ENCODE measurements at regions not wholly inside any gene's neighbourhood (a gene's known extent, or its start where the extent isn't known, plus 50 kb on each side); places are given as distances from the start of the nearest gene placed in this dataset.

GRCh38 chr7:46253520-46253919, 332.4 kb upstream of the IGFBP3 start:
- H3K9ac ChIP-seq (ENCODE audit: low read length) = no peak overlapping the region
- no peak for DNase-seq
- H4K8ac ChIP-seq (ENCODE audit: low read length) = no peak overlapping the region
- no peak overlapping the region for H2BK120ac ChIP-seq (ENCODE audit: low read depth, low read length)
- no peaks in the 10 kb centered on the region for H3K9me3 ChIP-seq (ENCODE audit: control insufficient read depth, low read length)
- no peaks in the 10 kb centered on the region for H3K36me3 ChIP-seq (ENCODE audit: control insufficient read depth in 1 of 2, insufficient read depth in 2 of 2, low read depth in 1 of 2, low read length in 2 of 2)
- no peak overlapping the region for H2BK12ac ChIP-seq (ENCODE audit: low read length in 2 of 2)
- H2AK5ac ChIP-seq (ENCODE audit: low read length, severe bottlenecking) = no peak overlapping the region
- H3K27ac ChIP-seq (ENCODE audit: low read length, poor library complexity, severe bottlenecking) = no peak overlapping the region
- H2BK15ac ChIP-seq (ENCODE audit: low read depth, poor library complexity, severe bottlenecking) = no peak overlapping the region
- no peak overlapping the region for H3K23ac ChIP-seq (ENCODE audit: low read length in 2 of 2)
- no peak overlapping the region for H3K14ac ChIP-seq (ENCODE audit: low read length in 2 of 2)
- 79% methylated on average over 1 of the region's 1 CpG for WGBS
- H3K4me2 ChIP-seq (ENCODE audit: low read length, poor library complexity, severe bottlenecking) = no peak overlapping the region
- no peaks in the 10 kb centered on the region for H3K79me1 ChIP-seq (replicated peaks; ENCODE audit: low read length, poor library complexity, severe bottlenecking)
- no peak overlapping the region for H4K91ac ChIP-seq (ENCODE audit: low read length)
- H2BK5ac ChIP-seq (ENCODE audit: low read depth, low read length, poor library complexity, severe bottlenecking) = no peak overlapping the region
- H3K4ac ChIP-seq (ENCODE audit: low read depth in 1 of 2, low read length in 2 of 2) = no peak overlapping the region
- H3K18ac ChIP-seq (ENCODE audit: low read depth in 1 of 2, low read length in 2 of 2) = no peak overlapping the region
- peaks cover 4% of the 10 kb centered on the region for H3K4me1 ChIP-seq (ENCODE audit: control insufficient read depth, insufficient read depth, low read depth, low read length)
- H3K27me3 ChIP-seq (ENCODE audit: control insufficient read depth in 1 of 2, insufficient read depth in 1 of 2, low read length in 2 of 2) = no peaks in the 10 kb centered on the region
- H3K4me3 ChIP-seq (ENCODE audit: insufficient read depth in 1 of 2, low read depth in 1 of 2, low read length in 2 of 2) = no peak overlapping the region
- H2AFZ ChIP-seq (ENCODE audit: low read depth, low read length) = no peak overlapping the region

GRCh38 chr7:46247664-46248063, 326.6 kb upstream of the IGFBP3 start:
- Histone ChIP-seq H2AK5ac (ENCODE audit: low read length, severe bottlenecking) (no peak overlapping the region), H3K27me3 (ENCODE audit: control insufficient read depth in 1 of 2, insufficient read depth in 1 of 2, low read length in 2 of 2) (no peaks in the 10 kb centered on the region), H3K14ac (ENCODE audit: low read length in 2 of 2) (no peak overlapping the region), H3K36me3 (ENCODE audit: control insufficient read depth in 1 of 2, insufficient read depth in 2 of 2, low read depth in 1 of 2, low read length in 2 of 2) (no peaks in the 10 kb centered on the region), H3K4ac (ENCODE audit: low read depth in 1 of 2, low read length in 2 of 2) (no peak overlapping the region), H2BK120ac (ENCODE audit: low read depth, low read length) (no peak overlapping the region), H2AFZ (ENCODE audit: low read depth, low read length) (no peak overlapping the region), H4K91ac (ENCODE audit: low read length) (no peak overlapping the region), H3K4me2 (ENCODE audit: low read length, poor library complexity, severe bottlenecking) (no peak overlapping the region), H3K79me1 (replicated peaks; ENCODE audit: low read length, poor library complexity, severe bottlenecking) (no peaks in the 10 kb centered on the region), H3K27ac (ENCODE audit: low read length, poor library complexity, severe bottlenecking) (no peak overlapping the region), H3K23ac (ENCODE audit: low read length in 2 of 2) (no peak overlapping the region), H2BK15ac (ENCODE audit: low read depth, poor library complexity, severe bottlenecking) (no peak overlapping the region), H3K4me3 (ENCODE audit: insufficient read depth in 1 of 2, low read depth in 1 of 2, low read length in 2 of 2) (no peak overlapping the region), H3K18ac (ENCODE audit: low read depth in 1 of 2, low read length in 2 of 2) (no peak overlapping the region), H3K4me1 (ENCODE audit: control insufficient read depth, insufficient read depth, low read depth, low read length) (no peaks in the 10 kb centered on the region), H2BK5ac (ENCODE audit: low read depth, low read length, poor library complexity, severe bottlenecking) (no peak overlapping the region), H3K9ac (ENCODE audit: low read length) (no peak overlapping the region), H3K9me3 (ENCODE audit: control insufficient read depth, low read length) (no peaks in the 10 kb centered on the region), H4K8ac (ENCODE audit: low read length) (no peak overlapping the region), H2BK12ac (ENCODE audit: low read length in 2 of 2) (no peak overlapping the region)
- DNase-seq = no peak
- WGBS = 88% methylated on average over 1 of the region's 1 CpG

GRCh38 chr7:46245586-46246111, 324.6 kb upstream of the IGFBP3 start:
- Histone ChIP-seq H4K91ac (ENCODE audit: low read length) (no peak overlapping the region), H3K18ac (ENCODE audit: low read depth in 1 of 2, low read length in 2 of 2) (no peak overlapping the region), H3K14ac (ENCODE audit: low read length in 2 of 2) (no peak overlapping the region), H2AK5ac (ENCODE audit: low read length, severe bottlenecking) (no peak overlapping the region), H3K4me3 (ENCODE audit: insufficient read depth in 1 of 2, low read depth in 1 of 2, low read length in 2 of 2) (no peak overlapping the region), H2BK120ac (ENCODE audit: low read depth, low read length) (no peak overlapping the region), H2AFZ (ENCODE audit: low read depth, low read length) (no peak overlapping the region), H2BK12ac (ENCODE audit: low read length in 2 of 2) (no peak overlapping the region), H3K27me3 (ENCODE audit: control insufficient read depth in 1 of 2, insufficient read depth in 1 of 2, low read length in 2 of 2) (no peaks in the 10 kb centered on the region), H3K4me1 (ENCODE audit: control insufficient read depth, insufficient read depth, low read depth, low read length) (no peaks in the 10 kb centered on the region), H3K4me2 (ENCODE audit: low read length, poor library complexity, severe bottlenecking) (no peak overlapping the region), H3K9me3 (ENCODE audit: control insufficient read depth, low read length) (no peaks in the 10 kb centered on the region), H3K9ac (ENCODE audit: low read length) (no peak overlapping the region), H3K79me1 (replicated peaks; ENCODE audit: low read length, poor library complexity, severe bottlenecking) (no peaks in the 10 kb centered on the region), H3K4ac (ENCODE audit: low read depth in 1 of 2, low read length in 2 of 2) (no peak overlapping the region), H2BK15ac (ENCODE audit: low read depth, poor library complexity, severe bottlenecking) (no peak overlapping the region), H3K27ac (ENCODE audit: low read length, poor library complexity, severe bottlenecking) (no peak overlapping the region), H4K8ac (ENCODE audit: low read length) (no peak overlapping the region), H3K36me3 (ENCODE audit: control insufficient read depth in 1 of 2, insufficient read depth in 2 of 2, low read depth in 1 of 2, low read length in 2 of 2) (no peaks in the 10 kb centered on the region), H3K23ac (ENCODE audit: low read length in 2 of 2) (no peak overlapping the region), H2BK5ac (ENCODE audit: low read depth, low read length, poor library complexity, severe bottlenecking) (no peak overlapping the region)
- DNase-seq = no peak
- WGBS = 93% methylated on average over 4 of the region's 4 CpGs

- DNase-seq = no peak
Measured at GRCh38 chr7:46244757-46245156, 323.7 kb upstream of the IGFBP3 start.

More at GRCh38 chr7:46244757-46245156, 323.7 kb upstream of the IGFBP3 start:
- no peaks in the 10 kb centered on the region for H3K9me3 ChIP-seq (ENCODE audit: control insufficient read depth, low read length)
- WGBS = 95% methylated on average over 2 of the region's 2 CpGs
- no peak overlapping the region for H4K91ac ChIP-seq (ENCODE audit: low read length)
- no peak overlapping the region for H3K4me3 ChIP-seq (ENCODE audit: insufficient read depth in 1 of 2, low read depth in 1 of 2, low read length in 2 of 2)
- H2BK12ac ChIP-seq (ENCODE audit: low read length in 2 of 2) = no peak overlapping the region
- no peaks in the 10 kb centered on the region for H3K79me1 ChIP-seq (replicated peaks; ENCODE audit: low read length, poor library complexity, severe bottlenecking)
- H2BK15ac ChIP-seq (ENCODE audit: low read depth, poor library complexity, severe bottlenecking) = no peak overlapping the region
- no peak overlapping the region for H3K14ac ChIP-seq (ENCODE audit: low read length in 2 of 2)
- H3K9ac ChIP-seq (ENCODE audit: low read length) = no peak overlapping the region
- no peak overlapping the region for H2BK5ac ChIP-seq (ENCODE audit: low read depth, low read length, poor library complexity, severe bottlenecking)
- no peak overlapping the region for H3K4ac ChIP-seq (ENCODE audit: low read depth in 1 of 2, low read length in 2 of 2)
- H3K27me3 ChIP-seq (ENCODE audit: control insufficient read depth in 1 of 2, insufficient read depth in 1 of 2, low read length in 2 of 2) = no peaks in the 10 kb centered on the region
- no peak overlapping the region for H3K18ac ChIP-seq (ENCODE audit: low read depth in 1 of 2, low read length in 2 of 2)
- no peak overlapping the region for H2AK5ac ChIP-seq (ENCODE audit: low read length, severe bottlenecking)
- H3K27ac ChIP-seq (ENCODE audit: low read length, poor library complexity, severe bottlenecking) = no peak overlapping the region
- H3K23ac ChIP-seq (ENCODE audit: low read length in 2 of 2) = no peak overlapping the region
- no peak overlapping the region for H3K4me2 ChIP-seq (ENCODE audit: low read length, poor library complexity, severe bottlenecking)
- H2BK120ac ChIP-seq (ENCODE audit: low read depth, low read length) = no peak overlapping the region
- no peaks in the 10 kb centered on the region for H3K4me1 ChIP-seq (ENCODE audit: control insufficient read depth, insufficient read depth, low read depth, low read length)
- H4K8ac ChIP-seq (ENCODE audit: low read length) = no peak overlapping the region
- no peak overlapping the region for H2AFZ ChIP-seq (ENCODE audit: low read depth, low read length)
- H3K36me3 ChIP-seq (ENCODE audit: control insufficient read depth in 1 of 2, insufficient read depth in 2 of 2, low read depth in 1 of 2, low read length in 2 of 2) = no peaks in the 10 kb centered on the region

All from mesenchymal stem cell (in vitro differentiated cells and primary cell).